ENCODE measurements at regions not wholly inside any gene's neighbourhood (a gene's known extent, or its start where the extent isn't known, plus 50 kb on each side); places are given as distances from the start of the nearest gene placed in this dataset.

DNA sequence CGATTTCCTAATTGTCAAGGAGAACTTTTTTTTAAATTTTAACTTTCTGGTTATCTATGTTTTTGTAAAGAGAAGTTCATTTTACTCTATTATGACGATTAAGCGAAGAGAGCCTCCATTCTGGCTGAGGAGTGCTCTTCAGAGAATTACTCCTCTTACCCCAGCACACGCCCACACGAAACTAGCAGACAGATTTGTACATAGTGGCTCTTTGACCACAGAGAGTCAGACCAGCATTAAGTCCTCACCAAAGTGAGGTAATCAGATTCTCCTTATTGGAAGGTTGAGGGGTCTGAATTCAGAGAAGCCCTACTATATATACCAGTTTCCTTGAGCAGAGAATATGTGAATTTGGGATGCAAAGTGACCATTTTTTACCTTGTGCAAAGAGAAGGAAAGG is 204.8 kb upstream of the TSC22D2 start:
- Histone ChIP-seq H3K79me2 (ENCODE audit: control insufficient read depth, insufficient read depth, low read length) (no peaks in the 10 kb centered on the region), H3K4me1 (ENCODE audit: control insufficient read depth in 2 of 2, insufficient read depth in 2 of 2, low read length in 2 of 2) (no peaks in the 10 kb centered on the region), H3K27me3 (replicated peaks in 1 of 4; ENCODE audit: control extremely low read depth in 1 of 4, control insufficient read depth in 3 of 4, insufficient read depth in 4 of 4, low read length in 3 of 4) (peaks cover 0 to 12% (median 1%) of the 10 kb centered on the region in 4 experiments), H3K9me3 (ENCODE audit: control extremely low read depth in 1 of 3, control insufficient read depth in 2 of 3, insufficient read depth in 1 of 3, low read length in 2 of 3) (peaks cover 0 to 1% (median 0%) of the 10 kb centered on the region in 3 donors), H2AFZ (ENCODE audit: insufficient read depth, low read depth, low read length, poor library complexity, severe bottlenecking) (no peak overlapping the region), H3K9ac (ENCODE audit: low read length) (no peak overlapping the region), H3K4me2 (replicated peaks; ENCODE audit: low read depth, low read length, poor library complexity, severe bottlenecking) (no peak overlapping the region), H3K27ac (ENCODE audit: low read length in 2 of 2) (no peak overlapping the region), H3K36me3 (replicated peaks in 1 of 2; ENCODE audit: control extremely low read depth in 1 of 2, control insufficient read depth in 1 of 2, extremely low read depth in 1 of 2, insufficient read depth in 2 of 2, low read length in 1 of 2) (no peaks in the 10 kb centered on the region), H3K4me3 (ENCODE audit: control extremely low read depth in 1 of 5, extremely low read depth in 1 of 5, insufficient read depth in 1 of 5, low read depth in 2 of 5, low read length in 4 of 5) (no peak overlapping the region), H4K20me1 (ENCODE audit: control insufficient read depth, insufficient read depth, low read length, poor library complexity, severe bottlenecking) (no peaks in the 10 kb centered on the region)
- ATAC-seq (ENCODE audit: low read depth) (no peak), DNase-seq (no peak)
- no peaks in the 10 kb centered on the region for H3K4me1 Mint-ChIP-seq
- peaks cover 22% of the 10 kb centered on the region for H3K27me3 Mint-ChIP-seq
- H3K4me3 Mint-ChIP-seq = no peak overlapping the region
- WGBS (ENCODE audit: insufficient coverage) = 90% methylated on average over 2 of the region's 5 CpGs
- intact Hi-C loops (cut with micrococcal nuclease) = no loop called here
- CTCF ChIA-PET = no interaction called here
- H3K27ac Mint-ChIP-seq = no peak overlapping the region
- POLR2A ChIA-PET = no interaction called here
- H3K9me3 Mint-ChIP-seq (ENCODE audit: insufficient read depth) = no peaks in the 10 kb centered on the region
- TF ChIP-seq, protein P1, sequence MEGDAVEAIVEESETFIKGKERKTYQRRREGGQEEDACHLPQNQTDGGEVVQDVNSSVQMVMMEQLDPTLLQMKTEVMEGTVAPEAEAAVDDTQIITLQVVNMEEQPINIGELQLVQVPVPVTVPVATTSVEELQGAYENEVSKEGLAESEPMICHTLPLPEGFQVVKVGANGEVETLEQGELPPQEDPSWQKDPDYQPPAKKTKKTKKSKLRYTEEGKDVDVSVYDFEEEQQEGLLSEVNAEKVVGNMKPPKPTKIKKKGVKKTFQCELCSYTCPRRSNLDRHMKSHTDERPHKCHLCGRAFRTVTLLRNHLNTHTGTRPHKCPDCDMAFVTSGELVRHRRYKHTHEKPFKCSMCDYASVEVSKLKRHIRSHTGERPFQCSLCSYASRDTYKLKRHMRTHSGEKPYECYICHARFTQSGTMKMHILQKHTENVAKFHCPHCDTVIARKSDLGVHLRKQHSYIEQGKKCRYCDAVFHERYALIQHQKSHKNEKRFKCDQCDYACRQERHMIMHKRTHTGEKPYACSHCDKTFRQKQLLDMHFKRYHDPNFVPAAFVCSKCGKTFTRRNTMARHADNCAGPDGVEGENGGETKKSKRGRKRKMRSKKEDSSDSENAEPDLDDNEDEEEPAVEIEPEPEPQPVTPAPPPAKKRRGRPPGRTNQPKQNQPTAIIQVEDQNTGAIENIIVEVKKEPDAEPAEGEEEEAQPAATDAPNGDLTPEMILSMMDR (IDR thresholded peaks at IDR 0.05) = no peak
- TF ChIP-seq EZH2 (IDR thresholded peaks at IDR 0.05; ENCODE audit: borderline replicate concordance, insufficient read depth, low read depth, low read length, poor library complexity, severe bottlenecking) = no peak

DNA sequence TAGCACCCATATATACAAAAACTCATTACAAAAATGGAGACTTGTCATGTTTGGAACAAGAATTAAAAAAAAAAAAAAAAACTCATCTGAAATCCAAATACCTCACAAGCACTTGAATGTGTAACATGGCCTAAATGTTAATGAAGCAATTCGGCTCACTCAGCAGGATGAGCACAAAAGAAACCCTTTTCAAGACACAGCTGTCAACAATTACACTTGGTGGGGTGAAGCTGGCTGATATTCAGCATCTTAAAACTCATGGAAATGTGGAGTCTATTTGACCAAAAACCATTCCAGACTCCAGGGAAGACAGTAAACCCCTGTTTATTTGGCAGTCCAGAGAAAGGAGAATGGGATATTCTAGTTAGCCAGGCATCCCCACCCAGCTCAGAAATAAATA is 205.4 kb upstream of the TSC22D2 start:
- no peak overlapping the region for H3K4me2 ChIP-seq (replicated peaks; ENCODE audit: low read depth, low read length, poor library complexity, severe bottlenecking)
- H4K20me1 ChIP-seq (ENCODE audit: control insufficient read depth, insufficient read depth, low read length, poor library complexity, severe bottlenecking) = no peaks in the 10 kb centered on the region
- peaks cover 0 to 12% (median 2%) of the 10 kb centered on the region in 4 experiments for H3K27me3 ChIP-seq (replicated peaks in 1 of 4; ENCODE audit: control extremely low read depth in 1 of 4, control insufficient read depth in 3 of 4, insufficient read depth in 4 of 4, low read length in 3 of 4)
- Mint-ChIP-seq H3K27ac (no peak overlapping the region), H3K27me3 (peaks cover 24% of the 10 kb centered on the region), H3K4me1 (no peaks in the 10 kb centered on the region), H3K9me3 (ENCODE audit: insufficient read depth) (no peaks in the 10 kb centered on the region), H3K4me3 (no peak overlapping the region)
- H3K4me3 ChIP-seq (ENCODE audit: control extremely low read depth in 1 of 5, extremely low read depth in 1 of 5, insufficient read depth in 1 of 5, low read depth in 2 of 5, low read length in 4 of 5) = no peak overlapping the region
- no peak overlapping the region for H3K27ac ChIP-seq (ENCODE audit: low read length in 2 of 2)
- H3K4me1 ChIP-seq (ENCODE audit: control insufficient read depth in 2 of 2, insufficient read depth in 2 of 2, low read length in 2 of 2) = no peaks in the 10 kb centered on the region
- no peak for DNase-seq
- CTCF ChIA-PET = no interaction called here
- H3K9ac ChIP-seq (ENCODE audit: low read length) = no peak overlapping the region
- peaks cover 0 to 1% (median 0%) of the 10 kb centered on the region in 3 donors for H3K9me3 ChIP-seq (ENCODE audit: control extremely low read depth in 1 of 3, control insufficient read depth in 2 of 3, insufficient read depth in 1 of 3, low read length in 2 of 3)
- H3K36me3 ChIP-seq (replicated peaks in 1 of 2; ENCODE audit: control extremely low read depth in 1 of 2, control insufficient read depth in 1 of 2, extremely low read depth in 1 of 2, insufficient read depth in 2 of 2, low read length in 1 of 2) = no peaks in the 10 kb centered on the region
- WGBS (ENCODE audit: insufficient coverage) = no CpG with 5 or more reads among the region's 1 CpG
- intact Hi-C loops (cut with micrococcal nuclease) = no loop called here
- POLR2A ChIA-PET = no interaction called here
- no peak overlapping the region for H2AFZ ChIP-seq (ENCODE audit: insufficient read depth, low read depth, low read length, poor library complexity, severe bottlenecking)
- TF ChIP-seq, protein P1 (IDR thresholded peaks at IDR 0.05) = no peak
- no peak for TF ChIP-seq EZH2 (IDR thresholded peaks at IDR 0.05; ENCODE audit: borderline replicate concordance, insufficient read depth, low read depth, low read length, poor library complexity, severe bottlenecking)
- no peaks in the 10 kb centered on the region for H3K79me2 ChIP-seq (ENCODE audit: control insufficient read depth, insufficient read depth, low read length)
- no peak for ATAC-seq (ENCODE audit: low read depth)
